HepG2 (cell line): ENCODE measurements at regions not wholly inside any gene's neighbourhood (a gene's known extent, or its start where the extent isn't known, plus 50 kb on each side); places are given as distances from the start of the nearest gene placed in this dataset.

Experiments
- ATAC-seq: fragments of 200-7000 bp; cut with Tn5 transposase; 3 replicates; pipeline ENCODE4 v1.9.1; 2020; ENCODE audit warnings: mild to moderate bottlenecking, moderate library complexity
- BruUV-seq: library from RNA; stranded (reverse); fragments of 400-500 nt; replicated peaks from 2 replicates; lab custom pipeline; 2021; lab: Mats Ljungman, UMichigan
- CTCF ChIA-PET: fragments of 300-600 bp; formaldehyde crosslinking; extraction: SDS; loops from one replicate; lab custom pipeline; 2021; ENCODE audit warnings: low total read pairs, inconsistent platforms, low intra/inter-chr PET ratio; lab: Yijun Ruan, JAX
- POLR2A ChIA-PET: fragments of 350-600 bp; sonication (Branson Sonifier 250); formaldehyde crosslinking; loops from one replicate; lab custom pipeline; 2020; ENCODE audit warnings: antibody characterized with exemption, inconsistent platforms; lab: Yijun Ruan, JAX
- DNase-seq: peaks from one replicate; pipeline ENCODE4 v3.0.0-alpha.2; 2015; ENCODE audit warnings: low spot score
- FAIRE-seq: peaks from 3 replicates; lab custom pipeline; 2011; peaks lifted over from hg19 to GRCh38; lab: Jason Lieb, UNC
- H2AFZ ChIP-seq: one replicate; pipeline ENCODE4 v1.6.1; 2011; ENCODE audit warnings: low read length, inconsistent platforms
- H3K27ac ChIP-seq: fragments of 300-600 bp; 3 replicates; pipeline ENCODE4 v1.8.0; 2011; ENCODE audit warnings: mixed run types, mild to moderate bottlenecking, mixed read lengths, low read length, inconsistent platforms; ENCODE audit not compliant: insufficient read depth; ENCODE audit errors: extremely low read length
- H3K27me3 ChIP-seq, 2 experiments: fragments of 200-600 bp in 1 of 2; 2 replicates in 1 of 2; 3 replicates in 1 of 2; pipeline versions ENCODE4 v1.6.0 to v1.8.0; 2011; ENCODE audit warnings: low read length in 2 of 2, mild to moderate bottlenecking in 2 of 2, moderate library complexity in 2 of 2, inconsistent platforms in 1 of 2; ENCODE audit not compliant: insufficient read depth in 2 of 2, control insufficient read depth in 1 of 2
- H3K36me3 ChIP-seq, 2 experiments: fragments of 200-600 bp in 1 of 2; replicated peaks in 1 of 2; 2 replicates in 1 of 2; 3 replicates in 1 of 2; pipeline versions ENCODE4 v1.5.1 to v1.8.0; 2011; ENCODE audit warnings: low read length in 2 of 2, inconsistent platforms in 1 of 2; ENCODE audit not compliant: insufficient read depth in 2 of 2, control insufficient read depth in 1 of 2
- H3K4me1 ChIP-seq: 2 replicates; pipeline ENCODE4 v1.5.1; 2012; ENCODE audit warnings: low read length, inconsistent platforms; ENCODE audit not compliant: insufficient read depth
- H3K4me2 ChIP-seq: 2 replicates; pipeline ENCODE4 v1.6.0; 2011; ENCODE audit warnings: low read depth, low read length, inconsistent platforms
- H3K4me3 ChIP-seq, 3 experiments: fragments of 200-600 bp in 1 of 3; sonication (generic), shearing (Covaris generic) in 1 of 3; replicated peaks in 1 of 3; 2 replicates each; pipeline ENCODE4 v1.5.1; 2011 to 2016; ENCODE audit warnings: low read length in 3 of 3, inconsistent platforms in 2 of 3, low read depth in 2 of 3, mild to moderate bottlenecking in 2 of 3, control low read depth in 1 of 3, mixed read lengths in 1 of 3; ENCODE audit not compliant: insufficient read depth in 1 of 3
- H3K79me2 ChIP-seq: one replicate; pipeline ENCODE4 v1.6.1; 2011; ENCODE audit warnings: low read length, inconsistent platforms; ENCODE audit not compliant: insufficient read depth
- H3K9ac ChIP-seq: 2 replicates; pipeline ENCODE4 v1.6.0; 2011; ENCODE audit warnings: mild to moderate bottlenecking, low read depth, low read length, inconsistent platforms; ENCODE audit not compliant: insufficient read depth
- H3K9me3 ChIP-seq: 2 replicates; pipeline ENCODE4 v1.5.1; 2012; ENCODE audit warnings: mild to moderate bottlenecking, low read length
- H4K20me1 ChIP-seq: 2 replicates; pipeline ENCODE4 v1.6.0; 2011; ENCODE audit warnings: inconsistent platforms, mild to moderate bottlenecking, low read length, moderate library complexity; ENCODE audit not compliant: insufficient read depth
- FOXO4 ChIP-seq: sonication (generic); formaldehyde crosslinking; conservative IDR thresholded peaks from 2 replicates; pipeline ENCODE4 v1.8.1; 2023; ENCODE audit warnings: missing genetic modification reagents
- NAIF1 ChIP-seq: sonication (generic); formaldehyde crosslinking; IDR thresholded peaks from 2 replicates; pipeline ENCODE4 v1.5.0; 2020; ENCODE audit warnings: mild to moderate bottlenecking, missing genetic modification reagents, borderline replicate concordance
- SP5 ChIP-seq: IDR thresholded peaks from 2 replicates; pipeline ENCODE4 v1.6.1; 2016; ENCODE audit warnings: low read depth, borderline replicate concordance
- ZBTB1 ChIP-seq: sonication (generic); formaldehyde crosslinking; IDR thresholded peaks from 2 replicates; pipeline ENCODE4 v1.4.0; 2020; ENCODE audit warnings: missing genetic modification reagents, borderline replicate concordance
- ZNF431 ChIP-seq: sonication (generic); formaldehyde crosslinking; IDR thresholded peaks from 2 replicates; pipeline ENCODE4 v1.9.0; 2022; ENCODE audit warnings: missing genetic modification reagents, low read depth, mild to moderate bottlenecking, borderline replicate concordance
- ZSCAN5A ChIP-seq: sonication (generic); formaldehyde crosslinking; IDR thresholded peaks from 2 replicates; pipeline ENCODE4 v1.8.0; 2022; ENCODE audit warnings: mild to moderate bottlenecking, missing genetic modification reagents, borderline replicate concordance
- WGBS: methylation state at CpG from one replicate; pipeline ENCODE4 v1.1.6; 2017; ENCODE audit warnings: low lambda C conversion rate; 5-methylcytosine and 5-hydroxymethylcytosine counted together
- in situ Hi-C: cut with HindIII; loops from 2 replicates; pipeline ENCODE4 v1.10.0; 2017; ENCODE audit warnings: low pct_unique_long_range_greater_than_20kb; ENCODE audit not compliant: extremely low pct_ligation_motif_present
- intact Hi-C: fragments of 100-400 bp; cut with micrococcal nuclease; formaldehyde crosslinking; loops from one replicate; pipeline ENCODE4 v1.10.0; 2022; ENCODE audit not compliant: unreplicated experiment

GRCh38 chr6:125662296-125662695, 87.1 kb upstream of the HEY2 start:
- no peak overlapping the region for H3K4me2 ChIP-seq
- no peak overlapping the region for H3K27ac ChIP-seq
- peaks cover 0 to 18% of the 10 kb centered on the region in 2 experiments; a peak in 2 of 5 replicates for H3K27me3 ChIP-seq
- H3K4me3 ChIP-seq: no peak overlapping the region
- intact Hi-C loops (no loop called here), in situ Hi-C loops (no loop called here)
- H3K36me3 ChIP-seq: no peaks in the 10 kb centered on the region
- DNase-seq (no peak), FAIRE-seq (no peak), ATAC-seq (no peak)
- no peaks in the 10 kb centered on the region for H3K4me1 ChIP-seq
- CTCF ChIA-PET: no interaction called here
- BruUV-seq: no TSS peak
- H2AFZ ChIP-seq: no peak overlapping the region
- no peak for TF ChIP-seq ZNF431 (CRISPR knock-in tag)
- TF ChIP-seq ZSCAN5A: no peak
- TF ChIP-seq SP5 (CRISPR knock-in tag): no peak
- no peak for TF ChIP-seq ZBTB1 (CRISPR knock-in tag)
- TF ChIP-seq NAIF1: no peak
- no peak for TF ChIP-seq FOXO4 (CRISPR knock-in tag)
- no peaks in the 10 kb centered on the region for H3K79me2 ChIP-seq
- WGBS: 3% methylated on average over 4 of the region's 4 CpGs
- no peak overlapping the region for H3K9ac ChIP-seq
- no peaks in the 10 kb centered on the region for H3K9me3 ChIP-seq
- H4K20me1 ChIP-seq: no peaks in the 10 kb centered on the region
- POLR2A ChIA-PET: no interaction called here
